Endothelial cell of umbilical vein (primary cell): ENCODE measurements at regions not wholly inside any gene's neighbourhood (a gene's known extent, or its start where the extent isn't known, plus 50 kb on each side); places are given as distances from the start of the nearest gene placed in this dataset.

ENCODE experiments used
- BruUV-seq: library from RNA; stranded (reverse); fragments of 400-500 nt; replicated peaks from 2 replicates; lab custom pipeline; 2021; lab: Mats Ljungman, UMichigan
- CTCF ChIA-PET: fragments of 300-600, 350-600 bp; sonication (Branson Sonifier 250); formaldehyde crosslinking; loops from one replicate; lab custom pipeline; 2021; ENCODE audit warnings: antibody characterized with exemption, inconsistent platforms; lab: Charles Lee
- POLR2A ChIA-PET: fragments of 300-600, 350-600 bp; sonication (Branson Sonifier 250); formaldehyde crosslinking; loops from one replicate; lab custom pipeline; 2021; ENCODE audit warnings: antibody characterized with exemption, inconsistent platforms; lab: Charles Lee
- DNase-seq: peaks from one replicate; pipeline ENCODE4 v3.0.0-alpha.2; 2011; ENCODE audit warnings: low read depth, low spot score
- FAIRE-seq: peaks from 2 replicates; lab custom pipeline; 2011; peaks lifted over from hg19 to GRCh38; lab: Jason Lieb, UNC
- H2AFZ ChIP-seq: 2 replicates; pipeline ENCODE4 v1.6.0; 2012; ENCODE audit warnings: low read depth, low read length, control low read depth, inconsistent platforms
- H3K27ac ChIP-seq: 2 replicates; pipeline ENCODE4 v1.5.1; 2011; ENCODE audit warnings: low read depth, mild to moderate bottlenecking, control low read depth, low read length, moderate library complexity; ENCODE audit not compliant: insufficient read depth
- H3K27me3 ChIP-seq, 2 experiments: 2 replicates each; pipeline versions ENCODE4 v1.6.0 to v1.6.1; 2011; ENCODE audit warnings: low read length in 2 of 2, mixed read lengths in 1 of 2; ENCODE audit not compliant: control insufficient read depth in 2 of 2, insufficient read depth in 2 of 2
- H3K36me3 ChIP-seq, 2 experiments: 2 replicates in 1 of 2; 3 replicates in 1 of 2; pipeline ENCODE4 v1.5.1; 2011; ENCODE audit warnings: low read length in 2 of 2, mild to moderate bottlenecking in 1 of 2, moderate library complexity in 1 of 2; ENCODE audit not compliant: control insufficient read depth in 2 of 2, insufficient read depth in 2 of 2; ENCODE audit errors: extremely low read depth in 1 of 2
- H3K4me1 ChIP-seq: 3 replicates; pipeline ENCODE4 v1.5.1; 2011; ENCODE audit warnings: mild to moderate bottlenecking, low read length; ENCODE audit not compliant: control insufficient read depth, insufficient read depth; ENCODE audit errors: extremely low read depth
- H3K4me2 ChIP-seq: 2 replicates; pipeline ENCODE4 v1.6.1; 2011; ENCODE audit warnings: low read length, control low read depth, mixed read lengths; ENCODE audit not compliant: insufficient read depth
- H3K4me3 ChIP-seq, 3 experiments: fragments of 200-600 bp in 1 of 3; sonication (generic), shearing (Covaris generic) in 1 of 3; replicated peaks in 1 of 3; 2 replicates each; pipeline ENCODE4 v1.5.1; 2011 to 2016; ENCODE audit warnings: control low read depth in 3 of 3, low read length in 3 of 3, mild to moderate bottlenecking in 2 of 3, inconsistent platforms in 1 of 3, low read depth in 1 of 3, moderate library complexity in 1 of 3; ENCODE audit not compliant: insufficient read depth in 1 of 3
- H3K79me2 ChIP-seq: 2 replicates; pipeline ENCODE4 v1.6.0; 2012; ENCODE audit warnings: low read length, inconsistent platforms; ENCODE audit not compliant: control insufficient read depth, insufficient read depth
- H3K9ac ChIP-seq: replicated peaks from 2 replicates; pipeline ENCODE3; 2011; ENCODE audit warnings: low read length, control low read depth; ENCODE audit not compliant: insufficient read depth; ENCODE audit errors: extremely low read depth
- H3K9me1 ChIP-seq: replicated peaks from 3 replicates; pipeline ENCODE4 v1.6.0; 2011; ENCODE audit warnings: mild to moderate bottlenecking, low read length; ENCODE audit not compliant: control insufficient read depth, insufficient read depth; ENCODE audit errors: extremely low read depth
- H3K9me3 ChIP-seq: replicated peaks from 2 replicates; pipeline ENCODE4 v1.5.1; 2012; ENCODE audit warnings: low read length, inconsistent platforms; ENCODE audit not compliant: control insufficient read depth, insufficient read depth
- H4K20me1 ChIP-seq: replicated peaks from 2 replicates; pipeline ENCODE3; 2011; ENCODE audit warnings: mild to moderate bottlenecking, low read length; ENCODE audit not compliant: control insufficient read depth, insufficient read depth; ENCODE audit errors: extremely low read depth
- EZH2 ChIP-seq: IDR thresholded peaks from 2 replicates; pipeline ENCODE4 v1.6.1; 2012; ENCODE audit warnings: borderline replicate concordance, low read depth, mild to moderate bottlenecking, moderate library complexity, low read length, inconsistent platforms; ENCODE audit not compliant: severe bottlenecking
- FOS ChIP-seq: IDR thresholded peaks from 2 replicates; pipeline ENCODE4 v1.6.1; 2011; ENCODE audit warnings: mild to moderate bottlenecking, low read length, moderate library complexity, borderline replicate concordance; ENCODE audit not compliant: insufficient read depth
- GATA2 ChIP-seq: IDR thresholded peaks from 2 replicates; pipeline ENCODE4 v1.7.0; 2011; ENCODE audit warnings: low read depth, mild to moderate bottlenecking, moderate library complexity, mixed read lengths, low read length; ENCODE audit not compliant: insufficient read length, insufficient read depth
- JUN ChIP-seq: IDR thresholded peaks from 2 replicates; pipeline ENCODE4 v1.6.1; 2011; ENCODE audit warnings: borderline replicate concordance, low read depth; ENCODE audit not compliant: insufficient read length, insufficient read depth
- MYC ChIP-seq: IDR thresholded peaks from one replicate; pipeline ENCODE4 v1.6.1; 2011; ENCODE audit warnings: mild to moderate bottlenecking, low read depth, low read length
- POLR2A ChIP-seq: IDR thresholded peaks from 2 replicates; pipeline ENCODE4 v1.6.1; 2012; ENCODE audit warnings: low read depth, mild to moderate bottlenecking, control low read depth, low read length
- POLR2AphosphoS5 ChIP-seq: IDR thresholded peaks from 2 replicates; pipeline ENCODE4 v1.6.1; 2012; ENCODE audit warnings: low read depth, mild to moderate bottlenecking, control low read depth, low read length, moderate library complexity; ENCODE audit not compliant: insufficient read depth
- dilution Hi-C: fragments of 300-500 bp; cut with MboI; formaldehyde crosslinking; loops from one replicate; pipeline ENCODE4 v1.15.0; 2019; ENCODE audit warnings: low sequenced_read_pairs; ENCODE audit not compliant: extremely low pct_ligation_motif_present
- intact Hi-C: fragments of 100-400 bp; cut with micrococcal nuclease; formaldehyde crosslinking; loops from one replicate; pipeline ENCODE4 v1.10.0; 2022
- TF ChIP-seq, protein P1 (sequence below), 2 donors: IDR thresholded peaks; 1 replicate in 1 of 2; 2 replicates in 1 of 2; pipeline ENCODE4 v1.5.1; 2011; ENCODE audit warnings: low read length in 2 of 2, mild to moderate bottlenecking in 2 of 2, moderate library complexity in 2 of 2, control low read depth in 1 of 2, inconsistent platforms in 1 of 2, low read depth in 1 of 2; ENCODE audit not compliant: insufficient read depth in 1 of 2; ENCODE audit errors: extremely low read depth in 1 of 2
- TF ChIP-seq, protein P2 (sequence below): IDR thresholded peaks from 2 replicates; pipeline ENCODE4 v1.6.1; 2011; ENCODE audit not compliant: insufficient read depth, insufficient read length

DNA sequence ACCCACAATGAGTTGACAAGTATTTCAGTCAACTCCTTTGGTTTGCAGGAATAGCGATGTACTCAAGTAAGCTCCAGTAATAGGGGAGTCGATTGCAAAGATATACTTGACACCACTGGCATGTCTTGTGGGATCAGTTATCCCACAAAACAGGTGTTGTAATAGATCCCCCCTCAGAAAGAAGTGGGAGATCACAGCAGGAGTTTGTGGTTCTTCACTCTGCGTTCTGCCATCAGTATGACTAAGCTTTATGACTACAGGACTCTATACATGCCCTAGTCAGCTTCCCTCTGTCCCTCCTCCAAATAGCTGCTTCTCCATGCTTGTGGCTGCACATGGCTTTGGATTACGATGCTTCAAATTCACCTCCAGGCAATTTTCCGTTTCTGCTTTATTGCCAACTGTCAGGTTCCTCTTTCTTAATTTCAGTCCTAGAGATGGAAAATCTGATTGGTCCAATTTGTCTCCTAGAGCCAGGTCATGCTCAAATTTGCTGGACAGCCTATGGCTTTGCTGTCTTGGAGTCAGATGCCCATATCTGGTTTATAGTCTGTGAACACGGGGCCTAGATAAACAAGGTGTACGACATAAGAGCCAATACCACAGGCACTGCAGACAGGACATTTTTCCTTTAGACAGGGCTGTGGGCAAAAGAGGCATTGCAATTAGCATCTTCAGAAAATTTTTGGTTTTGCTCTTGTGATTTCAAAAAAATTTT, 221.7 kb downstream of the PAX3 start:
- Histone ChIP-seq H3K27me3 (no peaks in the 10 kb centered on the region), H3K9ac (no peak overlapping the region), H3K9me1 (no peaks in the 10 kb centered on the region), H3K27ac (no peak overlapping the region), H3K4me3 (no peak overlapping the region), H4K20me1 (no peaks in the 10 kb centered on the region), H3K4me2 (no peak overlapping the region), H3K36me3 (no peaks in the 10 kb centered on the region), H3K9me3 (no peaks in the 10 kb centered on the region), H2AFZ (no peak overlapping the region), H3K4me1 (no peaks in the 10 kb centered on the region), H3K79me2 (no peaks in the 10 kb centered on the region)
- CTCF ChIA-PET: interaction anchor here (1.7 kb wide), 1 partner anchor 16 kb away, joined by 3 read pairs; no protein-coding TSS in a partner anchor
- TF ChIP-seq MYC (no peak), POLR2A (no peak), FOS (no peak), GATA2 (no peak), POLR2AphosphoS5 (no peak), JUN (no peak), EZH2 (no peak)
- TF ChIP-seq, protein P1, sequence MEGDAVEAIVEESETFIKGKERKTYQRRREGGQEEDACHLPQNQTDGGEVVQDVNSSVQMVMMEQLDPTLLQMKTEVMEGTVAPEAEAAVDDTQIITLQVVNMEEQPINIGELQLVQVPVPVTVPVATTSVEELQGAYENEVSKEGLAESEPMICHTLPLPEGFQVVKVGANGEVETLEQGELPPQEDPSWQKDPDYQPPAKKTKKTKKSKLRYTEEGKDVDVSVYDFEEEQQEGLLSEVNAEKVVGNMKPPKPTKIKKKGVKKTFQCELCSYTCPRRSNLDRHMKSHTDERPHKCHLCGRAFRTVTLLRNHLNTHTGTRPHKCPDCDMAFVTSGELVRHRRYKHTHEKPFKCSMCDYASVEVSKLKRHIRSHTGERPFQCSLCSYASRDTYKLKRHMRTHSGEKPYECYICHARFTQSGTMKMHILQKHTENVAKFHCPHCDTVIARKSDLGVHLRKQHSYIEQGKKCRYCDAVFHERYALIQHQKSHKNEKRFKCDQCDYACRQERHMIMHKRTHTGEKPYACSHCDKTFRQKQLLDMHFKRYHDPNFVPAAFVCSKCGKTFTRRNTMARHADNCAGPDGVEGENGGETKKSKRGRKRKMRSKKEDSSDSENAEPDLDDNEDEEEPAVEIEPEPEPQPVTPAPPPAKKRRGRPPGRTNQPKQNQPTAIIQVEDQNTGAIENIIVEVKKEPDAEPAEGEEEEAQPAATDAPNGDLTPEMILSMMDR (IDR thresholded peaks at IDR 0.05; ENCODE audit: extremely low read depth in 1 of 2, insufficient read depth in 1 of 2, low read depth in 1 of 2, low read length in 2 of 2): no peak
- TF ChIP-seq, protein P2, sequence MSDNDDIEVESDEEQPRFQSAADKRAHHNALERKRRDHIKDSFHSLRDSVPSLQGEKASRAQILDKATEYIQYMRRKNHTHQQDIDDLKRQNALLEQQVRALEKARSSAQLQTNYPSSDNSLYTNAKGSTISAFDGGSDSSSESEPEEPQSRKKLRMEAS: no peak
- dilution Hi-C loops: no loop called here
- FAIRE-seq (no peak), DNase-seq (no peak)
- no TSS peak for BruUV-seq
- intact Hi-C loops: no loop called here
- POLR2A ChIA-PET: no interaction called here
